Suprapubic skin (tissue), 4 donors: ENCODE measurements at regions not wholly inside any gene's neighbourhood (a gene's known extent, or its start where the extent isn't known, plus 50 kb on each side); places are given as distances from the start of the nearest gene placed in this dataset.

Experiments
- DNase-seq, 2 donors: peaks; one replicate each; pipeline ENCODE4 v3.0.0-alpha.2; 2019; ENCODE audit warnings: low spot score in 2 of 2
- H3K27ac ChIP-seq: fragments of 200-600 bp; sonication (generic); one replicate; pipeline ENCODE4 v1.5.1; 2019
- H3K27me3 ChIP-seq: fragments of 200-600 bp; sonication (generic); one replicate; pipeline ENCODE4 v1.5.1; 2019
- H3K36me3 ChIP-seq: fragments of 200-600 bp; sonication (generic); one replicate; pipeline ENCODE4 v1.5.1; 2019
- H3K4me1 ChIP-seq: fragments of 200-600 bp; sonication (generic); one replicate; pipeline ENCODE4 v1.5.1; 2019
- H3K4me3 ChIP-seq: fragments of 200-600 bp; sonication (generic); one replicate; pipeline ENCODE4 v1.5.1; 2019; ENCODE audit warnings: mild to moderate bottlenecking
- H3K9me3 ChIP-seq: fragments of 200-600 bp; sonication (generic); one replicate; pipeline ENCODE4 v1.5.1; 2019
- EP300 ChIP-seq: sonication (generic); formaldehyde crosslinking; IDR thresholded peaks from one replicate; pipeline ENCODE4 v1.6.1; 2017; ENCODE audit warnings: antibody characterized with exemption
- POLR2A ChIP-seq, 2 donors: fragments of 450-650 bp; IDR thresholded peaks; one replicate each; pipeline ENCODE4 v1.6.1; 2017; ENCODE audit warnings: antibody characterized with exemption in 2 of 2, mild to moderate bottlenecking in 2 of 2, moderate library complexity in 2 of 2
- POLR2AphosphoS5 ChIP-seq, 3 donors: sonication (generic); formaldehyde crosslinking; IDR thresholded peaks; one replicate each; pipeline ENCODE4 v1.6.1; 2017; ENCODE audit warnings: antibody characterized with exemption in 3 of 3
- WGBS: methylation state at CpG from one replicate; pipeline ENCODE4 v1.1.5; 2018; 5-methylcytosine and 5-hydroxymethylcytosine counted together
- TF ChIP-seq, protein P1 (sequence below), 2 donors: fragments of 200-600 bp in 1 of 2; fragments of 450-650 bp in 1 of 2; sonication (generic) in 1 of 2; IDR thresholded peaks; one replicate each; pipeline ENCODE4 v1.5.1; 2016 to 2019; ENCODE audit warnings: antibody characterized with exemption in 2 of 2, mild to moderate bottlenecking in 1 of 2, moderate library complexity in 1 of 2

DNA sequence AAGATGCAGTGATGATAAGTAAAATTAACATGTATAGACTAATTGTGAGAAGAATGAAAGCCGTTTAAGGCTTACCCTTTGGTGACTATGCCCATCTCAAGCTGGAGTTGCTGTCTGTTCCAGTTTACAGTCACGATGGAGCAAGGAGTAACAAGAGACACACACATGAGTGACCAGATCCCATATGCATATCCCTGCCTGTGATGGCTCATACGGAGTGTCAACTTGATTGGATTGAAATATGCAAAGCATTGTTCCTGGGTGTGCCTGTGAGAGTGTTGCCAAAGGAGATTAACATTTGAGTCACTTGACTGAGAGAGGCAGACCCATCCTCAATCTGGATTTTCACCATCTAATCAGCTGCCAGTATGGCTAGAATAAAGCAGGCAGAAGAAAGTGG is 786.8 kb downstream of the FAM181B start:
- Histone ChIP-seq H3K27ac (no peak overlapping the region), H3K9me3 (no peaks in the 10 kb centered on the region), H3K36me3 (no peaks in the 10 kb centered on the region), H3K4me3 (no peak overlapping the region), H3K4me1 (no peaks in the 10 kb centered on the region), H3K27me3 (no peaks in the 10 kb centered on the region)
- WGBS: 63% methylated on average over 3 of the region's 3 CpGs
- no peak for DNase-seq
- no peak for TF ChIP-seq POLR2A (IDR thresholded peaks at IDR 0.05)
- no peak for TF ChIP-seq POLR2AphosphoS5 (IDR thresholded peaks at IDR 0.05)
- TF ChIP-seq, protein P1, sequence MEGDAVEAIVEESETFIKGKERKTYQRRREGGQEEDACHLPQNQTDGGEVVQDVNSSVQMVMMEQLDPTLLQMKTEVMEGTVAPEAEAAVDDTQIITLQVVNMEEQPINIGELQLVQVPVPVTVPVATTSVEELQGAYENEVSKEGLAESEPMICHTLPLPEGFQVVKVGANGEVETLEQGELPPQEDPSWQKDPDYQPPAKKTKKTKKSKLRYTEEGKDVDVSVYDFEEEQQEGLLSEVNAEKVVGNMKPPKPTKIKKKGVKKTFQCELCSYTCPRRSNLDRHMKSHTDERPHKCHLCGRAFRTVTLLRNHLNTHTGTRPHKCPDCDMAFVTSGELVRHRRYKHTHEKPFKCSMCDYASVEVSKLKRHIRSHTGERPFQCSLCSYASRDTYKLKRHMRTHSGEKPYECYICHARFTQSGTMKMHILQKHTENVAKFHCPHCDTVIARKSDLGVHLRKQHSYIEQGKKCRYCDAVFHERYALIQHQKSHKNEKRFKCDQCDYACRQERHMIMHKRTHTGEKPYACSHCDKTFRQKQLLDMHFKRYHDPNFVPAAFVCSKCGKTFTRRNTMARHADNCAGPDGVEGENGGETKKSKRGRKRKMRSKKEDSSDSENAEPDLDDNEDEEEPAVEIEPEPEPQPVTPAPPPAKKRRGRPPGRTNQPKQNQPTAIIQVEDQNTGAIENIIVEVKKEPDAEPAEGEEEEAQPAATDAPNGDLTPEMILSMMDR (IDR thresholded peaks at IDR 0.05): no peak
- no peak for TF ChIP-seq EP300

DNA sequence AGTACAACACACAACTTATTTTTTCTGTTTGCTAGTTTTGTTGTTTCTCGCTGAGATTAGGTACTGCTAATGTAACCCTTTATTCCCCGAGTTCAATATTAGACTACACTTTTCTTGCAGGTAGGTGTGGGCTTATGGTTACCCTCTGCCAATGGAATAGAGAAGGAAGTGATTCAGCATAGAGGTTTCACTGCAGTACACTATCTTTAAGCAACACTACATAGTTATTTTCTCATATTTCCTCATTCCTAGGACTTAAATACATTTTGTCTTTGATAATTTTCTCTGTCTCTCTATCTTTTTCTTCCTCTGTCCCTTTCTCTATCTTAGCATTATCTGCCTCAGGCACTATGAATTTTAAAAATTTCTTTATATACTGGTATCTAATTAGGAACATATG is 791.0 kb downstream of the FAM181B start:
- Histone ChIP-seq H3K9me3 (no peaks in the 10 kb centered on the region), H3K36me3 (no peaks in the 10 kb centered on the region), H3K27ac (no peak overlapping the region), H3K4me1 (no peaks in the 10 kb centered on the region), H3K4me3 (no peak overlapping the region), H3K27me3 (no peaks in the 10 kb centered on the region)
- TF ChIP-seq, protein P1 (IDR thresholded peaks at IDR 0.05): no peak
- TF ChIP-seq POLR2A (IDR thresholded peaks at IDR 0.05) (no peak), POLR2AphosphoS5 (IDR thresholded peaks at IDR 0.05) (no peak)
- WGBS: 68% methylated on average over 2 of the region's 2 CpGs
- no peak for DNase-seq

DNA sequence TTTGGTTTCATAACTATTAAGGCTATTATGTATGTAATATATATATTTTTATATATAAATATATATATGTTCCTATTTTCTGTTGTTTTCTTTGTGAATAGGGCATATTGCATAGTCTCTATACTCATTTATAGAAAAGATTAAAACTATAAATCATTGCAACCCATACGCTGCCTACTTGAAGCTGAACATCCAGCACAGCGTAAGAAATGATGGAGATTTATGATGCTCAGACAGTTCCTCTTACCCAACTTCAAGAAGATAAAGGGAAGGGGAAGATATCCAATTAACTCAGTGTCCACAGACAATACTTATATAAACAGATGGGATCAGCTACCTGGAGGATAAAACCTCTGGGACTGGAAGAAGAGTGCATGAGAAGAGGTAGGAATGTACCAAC is 791.7 kb downstream of the FAM181B start:
- Histone ChIP-seq H3K9me3 (no peaks in the 10 kb centered on the region), H3K36me3 (no peaks in the 10 kb centered on the region), H3K4me1 (no peaks in the 10 kb centered on the region), H3K27me3 (no peaks in the 10 kb centered on the region), H3K27ac (no peak overlapping the region), H3K4me3 (no peak overlapping the region)
- TF ChIP-seq POLR2A (IDR thresholded peaks at IDR 0.05) (no peak), POLR2AphosphoS5 (IDR thresholded peaks at IDR 0.05) (no peak), EP300 (no peak)
- TF ChIP-seq, protein P1 (IDR thresholded peaks at IDR 0.05): no peak
- no peak for DNase-seq
- WGBS: 22% methylated on average over 2 of the region's 2 CpGs

DNA sequence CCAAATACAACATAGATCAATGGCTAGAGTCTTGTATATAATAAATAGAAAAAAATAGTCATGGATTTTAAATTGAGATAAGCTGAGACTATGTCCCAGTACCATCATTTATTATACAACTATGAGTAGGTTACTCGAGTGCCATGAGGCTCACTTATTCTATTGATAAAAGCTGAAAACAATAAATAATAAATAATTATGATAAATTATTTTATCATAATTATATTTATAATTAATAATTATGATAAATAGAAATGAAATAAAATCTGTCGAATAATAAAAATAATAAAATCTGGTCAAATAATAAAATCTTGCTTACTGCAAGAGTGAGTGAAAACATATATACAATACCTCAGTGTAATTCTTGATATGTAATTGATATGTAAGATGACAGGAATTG is 801.4 kb downstream of the FAM181B start:
- Histone ChIP-seq H3K9me3 (no peaks in the 10 kb centered on the region), H3K4me1 (no peaks in the 10 kb centered on the region), H3K4me3 (no peak overlapping the region), H3K36me3 (no peaks in the 10 kb centered on the region), H3K27me3 (no peaks in the 10 kb centered on the region), H3K27ac (no peak overlapping the region)
- WGBS: 89% methylated on average over 2 of the region's 2 CpGs
- TF ChIP-seq EP300: no peak
- no peak for TF ChIP-seq POLR2AphosphoS5 (IDR thresholded peaks at IDR 0.05)
- TF ChIP-seq, protein P1 (IDR thresholded peaks at IDR 0.05): no peak
- no peak for TF ChIP-seq POLR2A (IDR thresholded peaks at IDR 0.05)
- no peak for DNase-seq

DNA sequence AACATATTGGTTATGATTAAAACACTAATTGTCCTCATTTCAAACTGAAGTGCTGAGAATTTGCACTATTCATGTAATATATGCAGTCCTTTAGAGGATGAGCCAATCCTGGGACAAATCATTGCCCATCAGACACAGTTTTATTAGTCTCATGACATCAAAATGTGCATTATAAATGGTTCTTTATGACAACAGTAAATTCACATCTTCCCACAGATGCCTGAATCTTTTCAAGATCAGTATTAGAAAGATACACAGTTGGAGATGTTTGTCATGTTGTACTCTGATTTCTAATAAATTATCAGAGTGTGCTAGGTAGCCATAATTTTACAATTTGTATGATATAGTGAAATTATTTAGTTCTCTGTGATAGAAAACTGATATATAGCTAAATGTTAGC is 813.5 kb downstream of the FAM181B start:
- Histone ChIP-seq H3K4me3 (no peak overlapping the region), H3K36me3 (no peaks in the 10 kb centered on the region), H3K27me3 (no peaks in the 10 kb centered on the region), H3K27ac (no peak overlapping the region), H3K9me3 (no peaks in the 10 kb centered on the region), H3K4me1 (no peaks in the 10 kb centered on the region)
- DNase-seq: no peak
- no peak for TF ChIP-seq EP300
- TF ChIP-seq POLR2A (IDR thresholded peaks at IDR 0.05): no peak
- TF ChIP-seq, protein P1 (IDR thresholded peaks at IDR 0.05): no peak
- no peak for TF ChIP-seq POLR2AphosphoS5 (IDR thresholded peaks at IDR 0.05)
